Right forelimb (tissue), 1 donor: ENCODE measurements at regions not wholly inside any gene's neighbourhood (a gene's known extent, or its start where the extent isn't known, plus 50 kb on each side); places are given as distances from the start of the nearest gene placed in this dataset.

Experiments used
- DNase-seq: peaks from one replicate; pipeline ENCODE4 v3.0.0-alpha.2; 2018

DNA sequence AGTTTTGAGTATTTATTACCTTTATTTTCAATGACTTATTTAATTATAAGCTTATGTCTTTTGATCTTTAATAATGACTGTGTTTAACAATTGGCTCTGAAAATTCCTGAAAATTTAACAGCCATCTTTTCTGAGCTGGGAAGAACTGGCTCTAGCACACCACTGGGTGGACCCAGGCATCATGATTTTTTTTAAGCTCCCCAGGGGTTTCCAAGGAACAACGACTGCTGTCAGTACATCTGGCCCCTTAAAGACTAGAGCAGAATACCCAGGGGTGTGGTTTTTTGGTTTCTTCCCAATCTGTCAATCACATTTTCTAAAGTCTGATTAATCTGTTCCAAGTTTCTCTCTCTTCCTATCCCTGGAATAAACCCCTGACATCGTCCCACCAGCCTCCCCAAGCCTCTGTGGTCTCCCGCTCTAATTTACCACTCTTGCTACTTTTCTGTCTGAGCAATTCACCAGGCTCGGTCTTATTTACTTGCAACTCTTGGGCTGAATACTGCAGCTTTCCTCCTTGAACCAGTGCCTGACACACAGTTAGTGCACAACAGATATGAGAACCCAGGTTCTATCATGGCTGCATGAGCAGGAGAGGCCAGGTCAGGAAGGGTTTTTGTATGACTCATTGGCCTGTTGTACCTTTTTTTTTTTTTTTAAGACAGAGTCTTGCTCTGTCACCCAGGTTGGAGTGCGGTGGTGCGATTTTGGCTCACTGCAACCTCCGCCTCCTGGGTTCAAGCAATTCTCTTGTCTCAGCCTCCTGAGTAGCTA lies 321.9 kb downstream of the ZSWIM6 start:
- DNase-seq: no peak

DNA sequence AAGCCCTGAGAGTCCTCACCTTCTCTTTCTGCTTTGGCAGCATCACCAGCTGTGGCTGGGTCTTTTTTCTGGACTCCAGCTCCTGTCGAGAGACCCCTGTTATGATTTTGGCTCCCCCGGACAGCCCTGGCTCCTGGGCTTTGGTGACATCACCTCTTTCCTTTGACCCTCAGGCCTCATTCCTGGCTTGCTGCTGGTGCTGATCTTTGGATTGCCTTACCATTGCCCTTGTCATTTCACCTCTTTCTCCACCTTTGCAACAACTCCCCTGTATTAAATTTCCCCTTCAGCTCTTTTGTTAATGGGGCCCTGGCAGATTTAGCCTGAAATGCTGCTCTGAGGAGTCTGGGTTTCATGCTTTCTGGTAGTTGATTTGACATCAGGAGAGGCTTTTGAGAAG lies 322.8 kb downstream of the ZSWIM6 start:
- DNase-seq: no peak

DNA sequence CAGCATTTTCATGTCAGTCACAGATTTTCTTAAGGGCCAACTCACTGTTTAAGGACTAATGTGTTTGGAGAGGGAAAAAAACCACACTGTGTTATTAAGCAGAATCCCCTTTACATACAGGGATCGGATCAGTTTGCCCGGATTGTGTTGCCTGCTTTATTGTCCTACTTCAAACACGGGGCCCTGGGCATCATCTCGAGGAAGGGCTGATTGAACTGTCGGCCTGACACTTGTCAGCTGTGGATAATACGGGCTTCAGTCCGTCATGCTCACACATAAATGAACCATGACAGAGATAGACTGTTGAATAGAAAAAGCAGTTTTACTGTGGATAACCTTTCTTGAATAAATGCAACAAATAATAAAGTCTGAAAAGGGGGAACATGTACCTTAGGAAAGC lies 325.0 kb downstream of the ZSWIM6 start:
- DNase-seq: no peak

DNA sequence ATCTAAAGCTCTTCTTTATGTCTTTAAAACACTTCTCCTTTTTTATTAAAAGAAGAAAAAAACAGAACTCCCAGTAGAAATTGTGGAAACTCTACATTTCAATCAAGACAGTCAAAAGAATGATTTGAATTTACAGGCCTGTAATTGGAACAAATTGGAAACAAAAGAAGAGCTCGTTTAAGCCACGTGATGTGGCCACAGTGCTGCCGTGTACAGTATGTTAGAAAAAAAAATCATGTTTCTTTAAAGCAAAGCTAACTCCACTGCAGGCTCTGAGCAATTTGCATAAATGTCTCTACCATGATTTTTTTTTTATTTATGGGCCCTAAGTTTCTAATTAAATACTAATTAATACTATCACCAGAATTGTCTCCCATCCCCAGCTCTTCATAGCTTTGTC lies 325.6 kb downstream of the ZSWIM6 start:
- no peak for DNase-seq

DNA sequence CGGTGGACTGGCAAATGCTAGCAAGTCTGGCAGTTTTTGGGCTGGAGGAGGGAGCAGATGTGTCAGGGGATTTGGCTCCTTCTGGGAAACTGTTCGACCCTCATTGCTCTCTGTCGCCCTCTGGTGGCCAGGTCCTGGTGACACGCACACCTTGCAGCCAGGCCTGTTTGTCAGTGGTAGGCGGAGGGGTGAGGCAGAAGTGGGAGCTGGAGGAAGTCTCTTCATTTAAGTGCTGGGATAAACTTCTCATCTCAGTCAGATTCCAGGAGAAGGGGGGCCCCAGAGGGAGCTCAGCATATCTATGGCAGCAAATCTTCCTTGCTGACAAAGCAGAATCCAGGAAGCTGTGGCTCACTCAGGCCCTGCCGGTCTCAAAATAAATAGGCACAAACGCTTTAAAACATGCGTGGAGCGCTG lies 326.5 kb downstream of the ZSWIM6 start:
- peak; percentile 80 for DNase-seq

DNA sequence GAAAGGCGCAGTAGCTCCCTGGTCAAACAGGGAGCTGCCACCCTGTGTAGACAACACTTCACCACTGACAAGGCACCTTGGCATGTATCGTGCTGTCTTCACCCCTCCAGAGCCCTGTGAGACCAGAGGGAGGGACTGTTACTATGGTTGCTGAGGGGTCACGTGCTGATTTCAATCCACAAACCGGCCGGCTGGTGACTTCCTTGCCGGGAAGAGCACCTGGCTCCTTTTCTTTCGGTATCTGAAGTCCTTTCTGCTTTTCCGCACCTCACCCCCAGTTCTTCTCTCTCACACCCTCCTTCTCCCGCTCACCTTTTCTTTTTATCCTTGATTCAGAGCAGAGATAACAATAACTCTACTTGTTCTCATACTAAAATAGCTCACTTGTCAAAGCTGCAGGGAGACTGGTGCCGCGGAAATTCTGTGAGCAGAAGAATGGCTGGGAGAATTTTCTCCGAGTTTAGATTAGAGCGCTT lies 327.2 kb downstream of the ZSWIM6 start:
- no peak for DNase-seq

DNA sequence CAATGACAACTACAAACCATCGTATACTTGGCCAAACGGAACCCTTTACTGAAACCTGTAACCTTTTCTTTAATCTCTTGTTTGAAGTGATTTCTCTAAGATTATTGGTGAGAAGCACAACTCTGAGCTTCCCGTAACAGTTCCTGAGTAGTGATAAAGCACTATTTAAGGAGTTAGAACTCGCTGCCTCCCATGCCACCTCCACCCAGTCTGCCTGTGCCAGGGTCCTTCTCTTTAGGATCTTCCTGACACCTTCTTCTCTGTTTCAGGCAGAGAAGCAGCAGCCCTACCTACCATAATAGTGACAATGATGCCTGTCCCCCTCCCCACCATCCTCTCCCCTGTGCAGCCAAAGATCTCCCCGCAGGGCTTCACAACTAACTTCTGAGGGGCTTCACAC lies 330.6 kb downstream of the ZSWIM6 start:
- no peak for DNase-seq

DNA sequence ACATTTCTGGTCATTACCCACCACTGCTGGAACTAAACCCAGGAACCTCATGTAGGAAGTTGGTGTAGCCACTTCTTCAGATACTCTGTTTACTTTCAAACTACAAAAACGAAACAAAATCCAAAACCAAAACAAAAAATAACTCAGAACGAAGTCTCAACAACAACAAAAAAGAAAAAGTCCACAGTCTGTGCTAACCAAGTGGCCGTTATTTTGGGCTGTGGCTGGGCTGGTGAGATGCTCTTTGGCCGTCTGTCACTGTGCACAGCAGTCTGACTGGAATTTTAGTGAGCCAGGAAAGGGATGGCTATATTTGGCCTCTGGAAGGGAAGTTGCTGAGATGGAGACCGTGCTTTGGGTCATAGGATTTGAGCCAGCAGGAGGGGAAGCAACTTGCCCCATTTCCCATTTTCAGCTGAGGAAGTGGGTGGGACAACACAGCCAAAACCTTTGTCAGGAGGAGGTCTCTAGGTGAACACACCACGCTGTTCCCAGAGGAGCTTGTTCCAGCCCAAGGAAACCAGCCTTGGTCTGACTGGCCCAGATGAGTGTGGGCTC lies 334.1 kb downstream of the ZSWIM6 start:
- DNase-seq: no peak

DNA sequence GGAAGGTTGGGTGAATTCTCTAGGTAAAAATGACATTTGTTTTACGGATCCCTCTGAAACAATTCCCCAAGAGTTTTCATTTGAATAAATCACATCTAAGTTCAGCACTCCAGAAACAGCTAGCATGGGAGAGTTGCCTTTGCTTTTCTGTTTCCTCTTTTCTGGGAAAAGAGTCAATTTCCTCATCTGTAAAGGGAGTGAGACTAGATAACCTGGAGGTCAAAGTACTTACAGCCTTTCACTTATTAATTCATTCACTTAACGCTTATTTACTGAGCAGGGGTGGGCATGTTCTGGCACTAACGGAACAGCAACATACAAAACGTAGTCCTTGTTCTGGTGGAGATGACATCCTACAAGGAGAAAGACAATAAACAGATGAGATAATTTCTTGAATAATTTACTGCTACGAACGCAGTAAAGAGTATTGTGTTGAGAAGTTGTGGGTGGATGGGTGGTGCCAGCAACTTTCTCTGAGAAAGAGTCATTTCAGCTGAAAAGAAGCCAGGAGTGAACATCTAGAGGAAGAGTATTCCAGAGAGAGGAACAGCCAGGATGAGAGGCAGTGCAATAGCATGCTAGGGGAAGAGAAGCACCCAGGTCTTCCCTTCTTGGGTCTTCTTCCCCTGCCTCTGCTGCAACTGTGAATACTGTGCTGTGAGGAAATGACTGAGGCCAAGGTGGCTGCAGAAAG lies 335.6 kb downstream of the ZSWIM6 start:
- DNase-seq: no peak

DNA sequence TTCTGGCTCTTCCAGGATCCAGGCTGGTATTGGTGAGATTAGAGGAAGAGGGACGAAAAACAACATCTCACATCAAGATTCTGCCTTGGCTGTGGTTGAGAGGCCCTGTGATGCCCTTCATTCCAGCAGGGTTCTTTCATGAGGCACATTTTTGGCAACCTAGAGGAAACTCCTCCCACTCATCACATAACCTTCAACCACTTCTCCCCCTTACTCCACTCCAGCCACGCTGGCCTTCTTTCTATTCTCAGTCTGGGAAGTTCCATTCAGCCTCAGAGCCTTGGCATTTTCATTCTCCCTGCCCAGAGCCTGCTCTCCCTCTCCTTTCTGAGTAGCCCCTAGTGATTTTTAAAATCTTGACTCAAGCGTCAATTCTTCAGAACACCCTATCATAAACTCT lies 337.5 kb downstream of the ZSWIM6 start:
- no peak for DNase-seq

DNA sequence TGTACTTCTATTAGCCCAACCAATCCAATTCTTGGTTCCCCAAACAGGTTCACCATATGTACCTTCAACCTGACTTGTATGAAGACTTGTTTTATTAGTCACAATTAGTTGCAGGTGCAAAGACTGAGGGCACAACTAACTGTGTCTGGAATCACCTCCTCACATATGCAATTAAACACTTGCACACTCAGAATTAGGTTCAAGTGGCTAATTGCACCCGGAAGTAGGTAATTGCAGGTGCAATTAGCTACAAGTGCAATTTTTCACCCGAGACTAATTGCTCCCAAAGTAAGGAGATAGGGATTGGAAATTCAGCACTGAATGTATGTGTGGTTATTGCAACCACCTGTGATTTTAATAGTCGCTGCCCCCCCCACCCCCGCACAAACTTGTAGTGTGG lies 338.9 kb downstream of the ZSWIM6 start:
- DNase-seq: no peak

DNA sequence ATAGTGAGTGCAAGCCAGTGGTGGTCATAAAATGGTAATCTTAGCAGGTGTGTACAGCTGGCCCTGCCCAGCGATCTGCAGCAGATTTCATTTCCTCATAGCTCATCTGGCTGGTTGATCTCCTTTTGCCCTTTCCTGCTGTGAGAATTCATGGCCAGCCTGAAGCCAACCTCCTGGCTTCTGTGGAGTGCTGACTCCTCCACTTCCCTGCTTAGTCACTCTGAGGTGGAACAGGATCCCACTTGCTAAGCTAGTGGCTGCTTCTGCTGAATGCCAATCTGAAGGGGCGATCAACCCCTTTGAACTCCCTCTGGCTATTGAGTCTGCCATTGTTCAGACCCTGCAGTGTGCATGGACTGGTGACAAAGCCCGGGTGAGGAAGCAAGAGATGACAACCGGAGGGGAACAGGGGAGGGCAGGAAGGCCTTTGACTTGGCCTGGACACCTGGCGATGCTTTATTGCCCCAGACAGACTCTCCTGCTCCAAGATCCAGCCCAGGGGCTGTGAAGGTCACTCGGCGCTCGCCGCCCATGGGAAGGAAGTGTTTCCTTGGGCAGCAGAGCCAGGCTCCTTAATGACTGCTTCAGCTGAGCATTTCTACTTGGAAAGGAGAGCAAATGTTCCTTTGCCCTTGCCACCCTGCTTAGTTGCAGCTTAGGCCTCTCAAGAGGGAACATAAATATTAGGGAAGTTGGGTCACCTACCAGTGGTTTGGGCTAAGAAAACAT lies 341.1 kb downstream of the ZSWIM6 start:
- DNase-seq: no peak

DNA sequence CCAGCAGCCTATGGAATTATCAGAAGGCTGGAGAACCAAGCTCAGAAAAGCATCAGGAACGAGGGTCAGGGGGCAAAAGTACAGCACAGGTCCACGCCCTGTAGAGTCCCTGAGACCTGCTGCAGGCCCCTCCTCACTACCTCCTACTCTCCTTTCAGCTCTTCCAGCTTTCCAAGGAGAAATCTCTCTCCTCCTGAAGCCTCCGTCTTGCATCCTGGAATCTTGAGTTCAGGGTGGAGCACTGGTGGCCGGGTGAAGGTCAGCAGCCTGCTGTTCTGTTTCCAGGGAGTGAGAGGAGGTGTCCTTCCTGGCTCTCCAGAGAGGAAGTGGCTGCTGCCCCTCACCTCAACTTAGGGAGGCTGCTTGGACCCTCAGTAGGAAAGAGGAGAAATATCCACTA lies 342.3 kb downstream of the ZSWIM6 start:
- no peak for DNase-seq

DNA sequence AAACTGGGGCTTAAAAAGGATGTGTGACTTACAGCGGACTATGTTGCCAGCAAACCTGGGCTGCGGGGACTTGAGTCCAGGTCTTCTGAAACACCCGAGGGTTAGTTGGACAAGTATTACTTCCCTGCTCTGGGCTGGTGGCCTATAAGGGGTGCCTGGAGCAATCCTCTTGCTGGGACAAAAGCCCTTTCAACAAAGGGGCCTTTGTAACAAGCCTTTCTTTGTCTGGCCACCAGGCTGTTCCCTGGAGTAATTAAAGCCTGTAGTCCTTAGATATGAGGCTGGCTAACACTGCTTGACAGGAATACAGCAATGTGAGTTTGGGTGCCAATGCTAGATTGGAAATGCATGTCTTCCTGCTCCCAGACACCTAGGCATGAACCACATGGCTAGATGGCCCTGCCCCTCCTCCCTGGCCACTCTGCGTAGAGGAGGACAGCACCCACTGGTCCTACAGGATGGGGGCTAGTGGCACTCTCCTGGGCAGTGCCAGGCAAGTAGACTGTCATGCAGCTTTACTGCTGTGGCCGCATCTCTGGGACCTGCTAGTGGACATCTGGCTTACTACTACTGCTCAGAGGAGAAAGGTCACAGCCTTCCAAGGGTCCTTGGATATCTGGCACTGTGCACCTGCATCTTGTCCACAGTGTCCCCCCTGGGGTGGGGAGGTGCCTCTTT lies 343.1 kb downstream of the ZSWIM6 start:
- DNase-seq: no peak

DNA sequence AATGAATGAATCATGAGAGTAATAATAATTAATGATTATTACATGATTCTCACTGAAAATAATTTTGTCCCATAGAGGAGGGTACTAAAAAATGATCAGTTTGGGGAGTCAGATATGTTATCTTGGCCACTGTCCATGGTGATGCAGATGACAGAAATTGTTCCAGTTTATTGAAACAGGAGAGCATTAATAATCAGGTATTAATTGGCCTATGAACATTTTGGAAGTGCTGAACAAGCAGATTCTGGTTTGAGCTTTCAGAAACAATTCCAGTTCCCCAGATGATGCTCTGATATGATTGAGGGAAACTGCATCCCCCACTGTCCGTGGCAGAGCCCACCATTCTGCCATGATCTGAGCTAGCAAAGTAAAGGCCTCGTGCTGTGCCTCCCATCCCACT lies 345.2 kb downstream of the ZSWIM6 start:
- DNase-seq: no peak

DNA sequence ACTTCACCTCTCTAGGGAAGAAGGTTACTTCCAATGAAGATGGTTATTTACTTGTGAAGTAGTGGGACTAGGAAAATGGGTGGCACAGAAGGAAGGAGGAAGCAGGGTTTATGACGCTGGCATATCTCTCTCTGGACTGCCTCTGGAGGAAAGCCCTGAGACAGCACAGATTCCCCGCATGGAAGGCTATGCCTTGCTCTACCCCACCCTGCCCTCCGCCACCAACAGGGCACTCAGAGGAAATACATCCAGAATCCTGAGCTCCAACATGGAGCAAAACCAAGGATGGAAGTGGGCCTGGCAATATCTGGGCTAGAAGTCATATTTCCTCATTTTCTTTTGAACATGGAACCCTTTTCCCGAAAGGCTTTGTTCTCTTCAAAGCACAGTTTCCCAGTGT lies 346.9 kb downstream of the ZSWIM6 start:
- no peak for DNase-seq

DNA sequence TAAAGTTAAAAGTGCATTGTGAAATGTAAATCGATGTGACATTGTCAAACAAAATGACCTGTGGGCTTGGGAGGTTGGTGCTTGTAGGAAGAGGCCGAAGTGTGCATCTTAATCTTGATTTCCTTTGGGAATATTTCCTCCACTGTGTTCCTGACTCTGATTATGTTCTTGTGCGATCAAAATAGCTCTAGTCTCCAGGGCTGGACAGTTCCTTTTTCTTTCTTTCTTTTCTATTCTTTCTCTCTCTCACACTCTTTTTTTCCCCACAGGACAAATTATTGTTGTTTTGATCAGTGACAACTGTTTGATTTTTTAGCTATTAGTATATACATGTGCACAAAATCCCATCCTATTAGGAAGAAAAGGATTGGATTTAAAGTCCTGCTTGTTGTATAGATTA lies 347.5 kb downstream of the ZSWIM6 start:
- DNase-seq: no peak

DNA sequence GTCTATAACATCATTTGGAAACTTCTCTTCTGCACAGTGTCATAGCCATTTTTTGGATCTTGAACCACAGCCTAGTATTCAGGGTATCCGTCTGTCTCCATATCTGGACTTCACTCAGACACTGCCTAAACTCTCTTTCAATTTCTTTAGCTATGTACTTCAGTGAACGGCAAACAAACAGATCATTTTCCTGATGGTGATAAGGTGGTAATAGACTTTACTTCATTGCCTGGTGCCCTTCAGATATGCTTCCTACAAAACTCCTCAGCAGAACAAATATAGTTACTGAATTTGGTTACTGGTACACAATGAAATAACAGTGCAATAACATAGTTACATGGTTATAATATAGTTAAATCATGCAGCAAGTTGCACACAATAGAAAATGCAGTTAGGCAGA lies 348.2 kb downstream of the ZSWIM6 start:
- DNase-seq: no peak

DNA sequence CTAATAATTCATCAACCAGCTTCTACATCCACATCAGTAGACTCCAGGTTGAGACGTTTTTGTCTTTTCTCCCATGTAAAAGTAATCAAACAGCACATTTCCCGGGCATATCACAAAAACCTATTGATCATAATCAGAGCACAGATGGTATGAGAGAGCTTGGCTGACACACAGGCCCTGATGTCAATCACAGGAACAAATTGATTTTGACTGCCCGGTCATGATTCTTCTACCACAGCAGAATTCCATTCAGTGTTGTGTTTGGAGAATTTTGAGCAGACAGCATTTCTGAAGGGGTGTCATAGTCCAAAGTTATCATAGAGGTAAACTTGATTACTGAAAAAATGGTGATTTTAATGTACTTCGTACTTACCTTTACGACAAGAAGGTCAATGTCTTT lies 351.1 kb downstream of the ZSWIM6 start:
- DNase-seq: no peak

DNA sequence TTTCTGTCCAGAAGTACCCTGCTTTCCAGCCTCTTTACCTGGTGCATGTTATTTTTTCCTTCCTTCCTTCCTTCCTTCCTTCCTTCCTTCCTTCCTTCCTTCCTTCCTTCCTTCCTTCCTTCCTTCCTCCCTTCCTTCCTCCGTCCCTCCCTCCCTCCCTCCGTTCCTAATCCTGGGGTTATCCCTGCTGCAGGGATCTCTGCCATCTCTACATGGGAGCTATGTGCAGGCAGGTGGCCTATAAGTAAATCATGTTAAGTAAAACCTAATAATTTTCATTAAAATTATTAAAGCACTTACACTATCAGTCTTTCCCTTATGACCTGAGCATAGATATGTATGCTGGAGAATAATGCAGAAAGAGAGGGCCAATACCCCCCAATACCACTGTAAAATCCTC lies 351.9 kb downstream of the ZSWIM6 start:
- DNase-seq: no peak

DNA sequence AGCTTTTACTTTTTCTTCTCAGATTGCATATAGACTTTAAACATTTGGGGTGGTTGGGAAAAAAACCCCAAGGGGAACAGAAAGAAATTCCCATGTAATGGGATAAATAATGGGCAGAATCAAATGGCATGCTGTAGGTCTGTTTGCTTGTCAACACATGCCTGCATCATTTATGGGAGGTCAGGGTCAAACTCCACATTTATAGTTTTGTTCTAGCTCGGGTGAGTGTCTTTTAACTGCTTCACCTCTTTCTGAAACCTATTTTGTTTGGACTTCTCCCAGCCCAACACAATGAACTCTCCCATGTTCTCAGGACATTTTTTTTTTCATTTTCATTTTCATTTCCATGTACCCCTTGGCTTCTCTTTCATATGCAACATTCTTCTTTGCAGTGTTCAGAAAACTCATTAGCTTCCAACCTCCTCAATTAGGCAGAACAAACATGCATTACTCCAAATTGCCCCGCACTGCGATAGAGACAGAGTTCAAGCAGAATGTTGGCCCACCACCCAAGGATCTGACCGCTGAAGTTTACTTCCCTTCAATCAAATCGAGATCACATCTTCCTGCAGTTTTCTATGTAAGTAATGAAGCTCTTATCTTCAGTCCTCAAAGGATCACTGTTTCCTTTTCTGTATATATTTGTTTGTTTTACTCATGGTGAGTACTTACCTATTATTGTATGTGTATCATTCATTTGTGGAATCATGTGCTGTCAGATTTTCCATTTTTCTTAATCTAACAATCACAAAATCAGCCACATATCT lies 354.6 kb downstream of the ZSWIM6 start:
- no peak for DNase-seq

DNA sequence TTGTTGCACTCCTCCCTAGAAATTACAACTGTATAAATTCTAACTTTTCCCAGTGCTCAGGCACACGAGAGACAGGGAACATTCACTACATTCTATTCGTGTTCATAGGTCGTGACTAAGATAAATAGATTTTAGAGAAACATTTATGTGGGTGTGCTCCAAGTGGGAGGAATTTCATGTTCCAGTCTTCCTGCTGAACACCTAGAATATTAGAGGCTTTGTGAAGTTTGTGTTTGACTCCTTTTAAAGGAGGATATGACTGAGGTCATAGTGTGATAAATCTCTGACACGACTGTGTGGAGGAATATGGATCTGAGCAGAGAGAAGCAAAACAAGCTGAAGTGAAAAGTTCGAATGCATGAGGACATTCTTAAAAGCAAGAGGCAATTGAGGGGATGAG lies 355.3 kb downstream of the ZSWIM6 start:
- DNase-seq: no peak
